ENCODE measurements at regions not wholly inside any gene's neighbourhood (a gene's known extent, or its start where the extent isn't known, plus 50 kb on each side); places are given as distances from the start of the nearest gene placed in this dataset.
"Not testable (repeated sequence)": the region's sequence is repeated elsewhere in the genome, so short reads cannot be mapped to it uniquely, and the experiment has no call there.

GRCh38 chr10:78442836-78443550, 409.3 kb downstream of the RPS24 start:
- DNase-seq: no peak

- no peak for DNase-seq
Observed at GRCh38 chr10:78443900-78444571, 410.4 kb downstream of the RPS24 start.

GRCh38 chr10:78444741-78445140, 411.1 kb downstream of the RPS24 start:
- not testable (repeated sequence) for DNase-seq

- DNase-seq: no peak
Observed at GRCh38 chr10:78445308-78445707, 411.6 kb downstream of the RPS24 start.

- DNase-seq: no peak
Observed at GRCh38 chr10:78448470-78448869, 414.8 kb downstream of the RPS24 start.

- no peak for DNase-seq
Observed at GRCh38 chr10:78448994-78449418, 415.3 kb downstream of the RPS24 start.

GRCh38 chr10:78449554-78449953, 415.9 kb downstream of the RPS24 start:
- DNase-seq: no peak

- DNase-seq: no peak
Observed at GRCh38 chr10:78450239-78450638, 416.6 kb downstream of the RPS24 start.

- DNase-seq: no peak
Observed at GRCh38 chr10:78450807-78451485, 417.3 kb downstream of the RPS24 start.

GRCh38 chr10:78451592-78451991, 417.9 kb downstream of the RPS24 start:
- DNase-seq: no peak

GRCh38 chr10:78454123-78454645, 420.5 kb downstream of the RPS24 start:
- no peak for DNase-seq

GRCh38 chr10:78455236-78455635, 421.6 kb downstream of the RPS24 start:
- no peak for DNase-seq

GRCh38 chr10:78455811-78456210, 422.1 kb downstream of the RPS24 start:
- DNase-seq: no peak

- no peak for DNase-seq
Observed at GRCh38 chr10:78456649-78457400, 423.2 kb downstream of the RPS24 start.

GRCh38 chr10:78457804-78458482, 424.3 kb downstream of the RPS24 start:
- DNase-seq: no peak

GRCh38 chr10:78458983-78459638, 425.4 kb downstream of the RPS24 start:
- no peak for DNase-seq

- no peak for DNase-seq
Observed at GRCh38 chr10:78459639-78460037, 426.0 kb downstream of the RPS24 start.

- no peak for DNase-seq
Observed at GRCh38 chr10:78460204-78460603, 426.5 kb downstream of the RPS24 start.

GRCh38 chr10:78461333-78461732, 427.7 kb downstream of the RPS24 start:
- no peak for DNase-seq

GRCh38 chr10:78462176-78462575, 428.5 kb downstream of the RPS24 start:
- DNase-seq: no peak

- no peak for DNase-seq
Observed at GRCh38 chr10:78462726-78463228, 429.1 kb downstream of the RPS24 start.

Data from AML-193 (cell line).